Heart right ventricle (tissue), 16 donors: ENCODE measurements at regions not wholly inside any gene's neighbourhood (a gene's known extent, or its start where the extent isn't known, plus 50 kb on each side); places are given as distances from the start of the nearest gene placed in this dataset.

Source experiments
- ATAC-seq, 8 donors: fragments of 200-7000 bp; cut with Tn5 transposase; one replicate each; pipeline ENCODE4 v1.9.1; 2020; ENCODE audit warnings: mild to moderate bottlenecking in 8 of 8, moderate library complexity in 8 of 8, moderate number of reproducible peaks in 1 of 8
- DNase-seq, 2 donors: peaks; one replicate each; pipeline ENCODE4 v3.0.0-alpha.2; 2020
- H3K27ac ChIP-seq, 10 donors: fragments of 200-600 bp; sonication (generic) in 2 of 10; one replicate each; pipeline versions ENCODE4 v1.5.0 to v1.8.0; 2020 to 2022; ENCODE audit warnings: mild to moderate bottlenecking in 3 of 10
- H3K27me3 ChIP-seq, 7 donors: fragments of 200-600 bp; one replicate each; pipeline ENCODE4 v1.8.0; 2021 to 2022; ENCODE audit warnings: mild to moderate bottlenecking in 2 of 7
- H3K36me3 ChIP-seq, 9 donors: fragments of 200-600 bp; sonication (generic) in 1 of 9; one replicate each; pipeline versions ENCODE4 v1.5.0 to v1.8.0; 2020 to 2022; ENCODE audit warnings: mild to moderate bottlenecking in 2 of 9
- H3K4me1 ChIP-seq, 9 donors: fragments of 200-600 bp; sonication (generic) in 1 of 9; one replicate each; pipeline versions ENCODE4 v1.5.0 to v1.8.0; 2020 to 2022; ENCODE audit warnings: mild to moderate bottlenecking in 4 of 9
- H3K4me3 ChIP-seq, 10 donors: fragments of 200-600 bp; sonication (generic) in 2 of 10; one replicate each; pipeline versions ENCODE4 v1.5.0 to v1.8.0; 2020 to 2022; ENCODE audit warnings: mild to moderate bottlenecking in 7 of 10, moderate library complexity in 2 of 10
- H3K9me3 ChIP-seq, 11 donors: fragments of 200-600 bp in 10 of 11; sonication (generic) in 2 of 11; one replicate each; pipeline versions ENCODE4 v1.5.0 to v1.8.0; 2013 to 2022; ENCODE audit warnings: mild to moderate bottlenecking in 2 of 11, control low read depth in 1 of 11, moderate library complexity in 1 of 11
- WGBS, 2 donors: extraction: QIAGEN DNeasy Blood & Tissue Kit; methylation state at CpG; one replicate each; pipeline ENCODE4 v1.1.7; 2013; ENCODE audit warnings: inconsistent platforms in 1 of 2; 5-methylcytosine and 5-hydroxymethylcytosine counted together
- intact Hi-C, 10 donors: fragments of 100-400 bp; cut with DNase I; formaldehyde crosslinking; loops; one replicate each; pipeline versions ENCODE4 v1.11.1 to v1.14.2; 2022
- TF ChIP-seq, protein P1 (sequence below), 9 donors: fragments of 200-600 bp; sonication (generic) in 2 of 9; IDR thresholded peaks; one replicate each; pipeline versions ENCODE4 v1.5.0 to v1.8.0; 2021 to 2022; ENCODE audit warnings: antibody characterized with exemption in 9 of 9, mild to moderate bottlenecking in 5 of 9, moderate library complexity in 1 of 9
- donor health status: Arrhythmogenic right ventricular cardiomyopathy.
- donor health status: ischemic (EF 13 %, LVEDD 7.1; RV severe dilation, severe dysfunction).
- donor health status: healthy with polysubstance abuse.
- donor health status: DM: no; HTN: yes; CAD: no.
- donor health status: DM: no; HTN: no; CAD: no.
- donor health status: ischemic (EF 25% LVEDD 6.9; RV normal size, moderate dysfunction).
- donor health status: ischemic (EF 25% LVEDD 5.7; RV mildly dilated, moderate dysfunction).
- donor health status: healthy.
- donor health status: DM: yes; HTN: yes; CAD: no.
- donor health status: Ischemic cardiomyopathy.
- donor health status: ischemic (EF 35%, LVEDD 5.7; RV mildly dilated, moderate dysfunction).
- donor health status: nonischemic (EF 11% LVEDD 7.7; RV severe dilation, severe dysfunction).
- donor health status: DM: yes; HTN: yes; CAD: no.
- donor health status: PGD.
- donor health status: ischemic (EF 29% LVEDD 5.4; RV normal size, mild dysfunction).
- donor health status: nonischemic (EF 23%, LVEDD 6.1; RV moderate dilation, normal function).

DNA sequence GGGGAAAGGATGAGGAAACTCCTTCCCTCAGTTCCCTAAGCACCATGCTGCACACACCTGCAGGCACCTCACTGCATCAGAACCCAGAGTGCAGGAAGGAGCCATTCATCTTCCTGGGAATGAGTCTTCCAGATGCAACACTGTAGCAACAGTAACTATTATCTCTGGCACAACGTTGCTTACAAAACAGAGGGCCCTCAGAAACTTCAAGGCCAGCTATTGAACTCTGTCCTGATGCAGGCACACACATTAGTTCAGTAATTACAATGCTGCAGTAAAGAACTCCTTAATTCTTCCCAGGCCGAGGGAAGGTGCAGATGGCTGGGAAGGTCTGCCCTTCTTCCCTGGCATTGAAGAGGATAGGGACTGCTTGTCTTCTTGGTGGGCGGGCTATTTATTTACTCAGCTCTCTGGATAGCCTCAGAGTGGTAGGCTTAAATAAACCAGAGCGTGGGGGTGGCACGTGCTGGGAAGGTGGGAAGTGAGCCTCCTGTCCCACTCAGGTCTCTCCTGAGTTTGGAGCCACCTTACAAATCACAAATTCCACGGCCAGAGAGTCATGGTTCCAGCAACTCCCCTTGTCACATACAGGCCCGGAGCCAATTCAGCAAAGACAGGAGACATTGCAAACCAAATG is 125.1 kb upstream of the JCAD start:
- 75% methylated on average over 7 of the region's 7 CpGs for WGBS, 2 donors
- Histone ChIP-seq H3K9me3 (no peaks in the 10 kb centered on the region), H3K27me3 (no peaks in the 10 kb centered on the region), H3K4me1 (peaks cover 4 to 55% (median 21%) of the 10 kb centered on the region in 9 donors), H3K27ac (peak overlapping the region in 1 of 10 donors; percentile 36), H3K4me3 (no peak overlapping the region), H3K36me3 (no peaks in the 10 kb centered on the region)
- ATAC-seq (no peak), DNase-seq (no peak)
- TF ChIP-seq, protein P1, sequence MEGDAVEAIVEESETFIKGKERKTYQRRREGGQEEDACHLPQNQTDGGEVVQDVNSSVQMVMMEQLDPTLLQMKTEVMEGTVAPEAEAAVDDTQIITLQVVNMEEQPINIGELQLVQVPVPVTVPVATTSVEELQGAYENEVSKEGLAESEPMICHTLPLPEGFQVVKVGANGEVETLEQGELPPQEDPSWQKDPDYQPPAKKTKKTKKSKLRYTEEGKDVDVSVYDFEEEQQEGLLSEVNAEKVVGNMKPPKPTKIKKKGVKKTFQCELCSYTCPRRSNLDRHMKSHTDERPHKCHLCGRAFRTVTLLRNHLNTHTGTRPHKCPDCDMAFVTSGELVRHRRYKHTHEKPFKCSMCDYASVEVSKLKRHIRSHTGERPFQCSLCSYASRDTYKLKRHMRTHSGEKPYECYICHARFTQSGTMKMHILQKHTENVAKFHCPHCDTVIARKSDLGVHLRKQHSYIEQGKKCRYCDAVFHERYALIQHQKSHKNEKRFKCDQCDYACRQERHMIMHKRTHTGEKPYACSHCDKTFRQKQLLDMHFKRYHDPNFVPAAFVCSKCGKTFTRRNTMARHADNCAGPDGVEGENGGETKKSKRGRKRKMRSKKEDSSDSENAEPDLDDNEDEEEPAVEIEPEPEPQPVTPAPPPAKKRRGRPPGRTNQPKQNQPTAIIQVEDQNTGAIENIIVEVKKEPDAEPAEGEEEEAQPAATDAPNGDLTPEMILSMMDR (IDR thresholded peaks at IDR 0.05): no peak
- intact Hi-C loops: loop anchor here in 6 of 10 donors (5.0 to 10.0 kb wide), 8 partner anchors 53 to 187 kb away; partner anchors contain the start of gene JCAD (in 5 of the 6)

DNA sequence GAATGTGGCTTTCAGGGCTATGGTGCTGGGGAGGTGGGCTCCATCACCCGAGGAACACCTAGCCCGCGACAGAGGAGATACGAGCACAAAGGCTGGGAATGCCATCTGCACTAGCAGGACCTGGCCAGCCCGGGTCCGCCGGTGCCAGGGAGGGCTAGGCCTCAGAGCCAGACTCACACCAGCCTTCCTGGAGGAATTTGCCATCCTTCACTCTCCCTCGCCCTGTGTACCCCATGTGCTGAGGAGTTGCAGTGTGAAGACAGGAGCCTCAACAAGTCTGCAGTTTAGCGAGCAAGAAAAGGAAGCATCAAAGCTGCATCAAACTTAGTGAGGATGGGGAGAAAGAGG is 123.6 kb upstream of the JCAD start:
- H3K4me1 ChIP-seq: peaks cover 4 to 43% (median 21%) of the 10 kb centered on the region in 9 donors
- ATAC-seq: no peak
- H3K27me3 ChIP-seq: no peaks in the 10 kb centered on the region
- TF ChIP-seq, protein P1 (IDR thresholded peaks at IDR 0.05): no peak
- H3K9me3 ChIP-seq: no peaks in the 10 kb centered on the region
- no peaks in the 10 kb centered on the region for H3K36me3 ChIP-seq
- DNase-seq: no peak
- H3K4me3 ChIP-seq: no peak overlapping the region
- intact Hi-C loops: loop anchor here in 5 of 10 donors (10.0 kb wide), 3 partner anchors 128 to 178 kb away; partner anchors contain the start of gene JCAD (in 3 of the 5)
- peak overlapping the region in 4 of 10 donors; percentile 27 to 69 (median 54) for H3K27ac ChIP-seq
- WGBS, 2 donors: 52 to 68% methylated on average over 9 of the region's 9 CpGs

DNA sequence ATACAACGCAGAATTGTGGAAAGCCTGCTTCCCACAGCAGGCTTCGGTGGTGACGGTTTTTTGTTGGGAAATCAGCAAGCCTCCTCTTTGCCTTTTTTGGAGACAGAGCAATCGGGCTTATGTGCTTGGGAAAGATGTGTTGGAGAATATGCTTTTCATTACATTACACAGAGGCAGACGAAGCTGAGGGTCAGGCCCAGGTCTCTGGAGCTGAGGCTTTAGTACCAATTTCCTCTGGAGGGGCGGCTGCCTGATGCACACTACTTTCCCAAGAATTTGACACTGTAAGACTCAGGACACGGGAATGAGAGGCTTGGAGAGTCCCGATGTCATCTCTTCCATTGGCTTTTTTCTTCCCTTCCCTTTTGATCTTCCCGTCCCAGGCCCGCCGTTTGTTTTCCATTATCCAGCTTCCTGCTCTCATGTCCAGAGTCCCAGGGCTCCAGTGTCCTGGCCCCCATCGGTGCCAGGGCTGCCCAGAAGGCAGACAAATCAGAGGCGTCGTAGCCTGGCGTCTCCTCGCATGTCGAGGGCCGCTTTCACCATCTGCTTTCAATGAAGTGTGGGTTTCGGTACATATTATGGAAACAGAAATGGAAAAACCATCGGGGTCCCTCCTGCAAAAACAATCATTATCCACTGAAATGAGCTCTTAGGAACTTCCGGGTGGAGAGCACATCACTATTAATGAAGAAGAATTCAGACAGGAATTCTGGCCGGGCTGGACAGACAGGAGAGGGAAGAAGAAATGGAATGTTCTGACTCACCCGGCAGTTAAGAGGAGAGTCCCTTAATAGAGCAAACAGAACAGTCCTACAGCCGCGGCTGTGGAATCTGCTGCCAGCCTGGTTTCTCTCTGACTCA is 123.0 kb upstream of the JCAD start:
- ATAC-seq: peak in 4 of 8 donors; percentile 45 to 53 (median 50)
- TF ChIP-seq, protein P1 (IDR thresholded peaks at IDR 0.05): no peak
- Histone ChIP-seq H3K9me3 (no peaks in the 10 kb centered on the region), H3K4me1 (peaks cover 4 to 37% (median 18%) of the 10 kb centered on the region in 9 donors), H3K4me3 (no peak overlapping the region), H3K36me3 (no peaks in the 10 kb centered on the region), H3K27ac (peak overlapping the region in 5 of 10 donors; percentile 27 to 69 (median 50)), H3K27me3 (no peaks in the 10 kb centered on the region)
- 51% methylated on average over 25 of the region's 25 CpGs for WGBS, 2 donors
- intact Hi-C loops: loop anchor here in 5 of 10 donors (10.0 kb wide), 3 partner anchors 128 to 178 kb away; partner anchors contain the start of gene JCAD (in 3 of the 5)
- no peak for DNase-seq

DNA sequence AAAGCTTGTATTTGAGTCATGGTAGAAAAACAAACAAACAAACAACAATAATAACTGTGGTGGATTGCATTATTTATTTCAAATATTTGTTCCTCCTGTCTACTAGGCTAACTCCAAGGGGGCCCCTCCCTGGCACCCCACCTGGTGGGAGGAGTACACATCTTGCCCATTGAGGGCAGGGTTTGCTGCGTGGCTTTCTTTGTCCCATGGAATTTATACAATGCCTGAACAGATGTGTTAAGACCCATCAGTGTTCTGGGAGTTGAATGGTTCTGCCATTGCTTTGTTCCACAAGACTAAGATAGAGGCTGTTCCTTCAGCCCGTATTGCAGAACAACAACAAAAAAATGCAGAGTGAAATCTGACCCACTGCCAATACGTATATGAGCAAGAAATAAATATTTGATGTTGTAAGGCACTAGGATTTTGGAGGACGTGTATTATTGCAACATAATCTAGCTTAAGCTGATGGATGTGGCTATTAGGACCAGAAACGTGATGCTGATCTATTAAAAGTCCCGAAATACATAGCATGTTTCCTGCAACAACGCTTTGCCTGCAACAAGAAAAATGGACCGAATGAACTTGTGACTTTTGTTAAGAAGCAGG is 119.1 kb upstream of the JCAD start:
- Histone ChIP-seq H3K27me3 (no peaks in the 10 kb centered on the region), H3K27ac (no peak overlapping the region), H3K36me3 (no peaks in the 10 kb centered on the region), H3K4me3 (no peak overlapping the region), H3K9me3 (no peaks in the 10 kb centered on the region), H3K4me1 (peaks cover 0 to 11% (median 4%) of the 10 kb centered on the region in 9 donors)
- ATAC-seq: no peak
- intact Hi-C loops: no loop called here
- TF ChIP-seq, protein P1 (IDR thresholded peaks at IDR 0.05): no peak
- 61 to 70% methylated on average over 8 of the region's 8 CpGs for WGBS, 2 donors
- no peak for DNase-seq
